HG03139 (cell line): ENCODE measurements at regions not wholly inside any gene's neighbourhood (a gene's known extent, or its start where the extent isn't known, plus 50 kb on each side); places are given as distances from the start of the nearest gene placed in this dataset.
"Not testable (repeated sequence)": the region's sequence is repeated elsewhere in the genome, so short reads cannot be mapped to it uniquely, and the experiment has no call there.

Source experiments
- ATAC-seq: cut with Tn5 transposase; IDR thresholded peaks from one replicate; pipeline ENCODE4 v1.9.1; 2021; ENCODE audit not compliant: unreplicated experiment

- ATAC-seq: no peak
Observed at GRCh38 chr7:34207810-34208209, 302.5 kb downstream of the BMPER start.

GRCh38 chr7:34208878-34209621 is 303.7 kb downstream of the BMPER start:
- ATAC-seq: no peak

- no peak for ATAC-seq
Observed at GRCh38 chr7:34211018-34211417, 305.7 kb downstream of the BMPER start.

- ATAC-seq: no peak
Observed at GRCh38 chr7:34217972-34218371, 312.6 kb downstream of the BMPER start.

- no peak for ATAC-seq
Observed at GRCh38 chr7:34219153-34219718, 313.9 kb downstream of the BMPER start.

- no peak for ATAC-seq
Observed at GRCh38 chr7:34220506-34221185, 315.3 kb downstream of the BMPER start.

GRCh38 chr7:34222316-34222715 is 317.0 kb downstream of the BMPER start:
- no peak for ATAC-seq

- no peak for ATAC-seq
Observed at GRCh38 chr7:34222722-34223121, 317.4 kb downstream of the BMPER start.

GRCh38 chr7:34224281-34224680 is 318.9 kb downstream of the BMPER start:
- no peak for ATAC-seq

- no peak for ATAC-seq
Observed at GRCh38 chr7:34225193-34225592, 319.9 kb downstream of the BMPER start.

GRCh38 chr7:34227525-34227924 is 322.2 kb downstream of the BMPER start:
- no peak for ATAC-seq

- ATAC-seq: not testable (repeated sequence)
Observed at GRCh38 chr7:34235101-34235500, 329.8 kb downstream of the BMPER start.

GRCh38 chr7:34236057-34236456 is 330.7 kb downstream of the BMPER start:
- ATAC-seq: no peak

- ATAC-seq: no peak
Observed at GRCh38 chr7:34236839-34237492, 331.6 kb downstream of the BMPER start.

- ATAC-seq: no peak
Observed at GRCh38 chr7:34237493-34237849, 332.1 kb downstream of the BMPER start.

GRCh38 chr7:34240417-34240816 is 335.1 kb downstream of the BMPER start:
- ATAC-seq: no peak

GRCh38 chr7:34242391-34242790 is 337.1 kb downstream of the BMPER start:
- no peak for ATAC-seq

GRCh38 chr7:34245246-34245645 is 339.9 kb downstream of the BMPER start:
- no peak for ATAC-seq

- ATAC-seq: no peak
Observed at GRCh38 chr7:34247468-34247867, 342.1 kb downstream of the BMPER start.

GRCh38 chr7:34249192-34249591 is 343.9 kb downstream of the BMPER start:
- ATAC-seq: no peak

- no peak for ATAC-seq
Observed at GRCh38 chr7:34260279-34260678, 354.9 kb downstream of the BMPER start.

- ATAC-seq: no peak
Observed at GRCh38 chr7:34263168-34263567, 357.8 kb downstream of the BMPER start.
